Cardiac muscle cell (in vitro differentiated cells and primary cell): ENCODE measurements at regions not wholly inside any gene's neighbourhood (a gene's known extent, or its start where the extent isn't known, plus 50 kb on each side); places are given as distances from the start of the nearest gene placed in this dataset.

Source experiments
- DNase-seq, 2 donors: peaks; one replicate each; pipeline versions ENCODE4 v3.0.0 to v3.0.0-alpha.2; 2010 to 2017; ENCODE audit warnings: low read depth in 1 of 2, low spot score in 1 of 2
- H3K27ac ChIP-seq: fragments of 200-600 bp; sonication (generic); 2 replicates; pipeline ENCODE4 v1.5.1; 2016
- H3K27me3 ChIP-seq: fragments of 200-600 bp; sonication (generic); 2 replicates; pipeline ENCODE4 v1.6.0; 2016; ENCODE audit warnings: control low read depth
- H3K36me3 ChIP-seq: fragments of 200-600 bp; sonication (generic); 2 replicates; pipeline ENCODE4 v1.5.1; 2016; ENCODE audit warnings: control low read depth
- H3K4me1 ChIP-seq: fragments of 200-600 bp; sonication (generic); 2 replicates; pipeline ENCODE4 v1.8.1; 2017; ENCODE audit warnings: low read depth, mild to moderate bottlenecking, mixed run types
- H3K4me3 ChIP-seq: fragments of 200-600 bp; sonication (generic); 2 replicates; pipeline ENCODE4 v1.5.1; 2016; ENCODE audit warnings: mild to moderate bottlenecking
- H3K9me3 ChIP-seq: fragments of 200-600 bp; sonication (generic); 2 replicates; pipeline ENCODE4 v1.5.1; 2017; ENCODE audit warnings: low read depth, mild to moderate bottlenecking, control low read depth
- CTCF ChIP-seq: IDR thresholded peaks from 2 replicates; pipeline ENCODE4 v1.5.1; 2012; ENCODE audit warnings: low read depth, mild to moderate bottlenecking, low read length

GRCh38 chr4:159682996-159683395, 580.1 kb downstream of the RAPGEF2 start:
- H3K36me3 ChIP-seq: no peaks in the 10 kb centered on the region
- H3K4me3 ChIP-seq: no peak overlapping the region
- H3K4me1 ChIP-seq: no peaks in the 10 kb centered on the region
- H3K27ac ChIP-seq: no peak overlapping the region
- DNase-seq: no peak
- no peaks in the 10 kb centered on the region for H3K27me3 ChIP-seq
- no peak for TF ChIP-seq CTCF
- no peaks in the 10 kb centered on the region for H3K9me3 ChIP-seq

- H3K9me3 ChIP-seq: no peaks in the 10 kb centered on the region
- no peak overlapping the region for H3K27ac ChIP-seq
- no peaks in the 10 kb centered on the region for H3K4me1 ChIP-seq
- no peaks in the 10 kb centered on the region for H3K27me3 ChIP-seq
- H3K36me3 ChIP-seq: no peaks in the 10 kb centered on the region
- H3K4me3 ChIP-seq: no peak overlapping the region
- no peak for TF ChIP-seq CTCF
- no peak for DNase-seq
Measured at GRCh38 chr4:159684061-159684460, 581.2 kb downstream of the RAPGEF2 start.

DNA sequence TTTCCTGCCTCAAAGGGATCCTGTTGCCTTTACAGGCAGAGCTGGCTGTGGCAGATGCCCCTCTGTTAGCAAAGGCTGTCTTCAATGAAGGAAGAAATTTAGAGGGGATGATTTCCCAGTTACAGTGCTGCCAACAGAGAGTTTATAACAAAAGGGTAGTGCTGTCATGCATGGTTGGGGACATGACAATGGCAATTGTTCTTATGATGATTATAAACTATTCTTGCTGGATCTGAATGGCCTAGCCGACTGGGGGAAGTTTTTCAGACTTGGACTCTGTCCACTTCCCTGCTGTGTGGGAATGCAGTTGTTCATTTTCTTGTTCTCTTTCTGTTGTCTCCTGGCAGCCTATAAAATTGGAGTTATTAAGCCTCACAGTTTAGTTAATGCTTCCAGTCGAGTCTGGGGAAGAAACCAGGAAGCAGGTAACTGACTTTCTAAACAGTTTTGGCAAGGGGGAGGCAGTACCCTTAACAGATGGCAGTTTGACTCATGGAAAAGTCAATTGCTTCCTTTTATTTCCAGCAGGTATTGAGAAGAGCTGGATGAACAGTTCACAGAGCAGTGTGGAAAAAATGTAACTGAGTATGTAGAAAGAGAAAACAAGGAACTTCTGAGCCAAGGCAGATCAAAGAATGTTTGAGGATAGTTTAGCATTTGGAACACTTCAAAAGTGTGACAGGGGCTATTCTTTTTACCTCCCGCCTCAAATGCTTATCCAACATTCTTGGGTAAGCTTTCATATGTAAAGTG, 582.6 kb downstream of the RAPGEF2 start:
- no peaks in the 10 kb centered on the region for H3K4me1 ChIP-seq
- H3K27ac ChIP-seq: no peak overlapping the region
- peak in 1 of 2 donors; percentile 35 for DNase-seq
- H3K9me3 ChIP-seq: no peaks in the 10 kb centered on the region
- TF ChIP-seq CTCF: no peak
- no peak overlapping the region for H3K4me3 ChIP-seq
- H3K36me3 ChIP-seq: no peaks in the 10 kb centered on the region
- no peaks in the 10 kb centered on the region for H3K27me3 ChIP-seq

- H3K36me3 ChIP-seq: no peaks in the 10 kb centered on the region
- no peaks in the 10 kb centered on the region for H3K27me3 ChIP-seq
- DNase-seq: no peak
- no peak for TF ChIP-seq CTCF
- no peaks in the 10 kb centered on the region for H3K4me1 ChIP-seq
- H3K4me3 ChIP-seq: no peak overlapping the region
- no peak overlapping the region for H3K27ac ChIP-seq
- no peaks in the 10 kb centered on the region for H3K9me3 ChIP-seq
Measured at GRCh38 chr4:159689526-159689925, 586.6 kb downstream of the RAPGEF2 start.

GRCh38 chr4:159697322-159698283, 594.7 kb downstream of the RAPGEF2 start:
- no peak for DNase-seq
- no peaks in the 10 kb centered on the region for H3K4me1 ChIP-seq
- no peaks in the 10 kb centered on the region for H3K27me3 ChIP-seq
- no peak for TF ChIP-seq CTCF
- H3K36me3 ChIP-seq: no peaks in the 10 kb centered on the region
- no peak overlapping the region for H3K4me3 ChIP-seq
- no peak overlapping the region for H3K27ac ChIP-seq
- H3K9me3 ChIP-seq: no peaks in the 10 kb centered on the region
